ENCODE measurements at regions not wholly inside any gene's neighbourhood (a gene's known extent, or its start where the extent isn't known, plus 50 kb on each side); places are given as distances from the start of the nearest gene placed in this dataset.

DNA sequence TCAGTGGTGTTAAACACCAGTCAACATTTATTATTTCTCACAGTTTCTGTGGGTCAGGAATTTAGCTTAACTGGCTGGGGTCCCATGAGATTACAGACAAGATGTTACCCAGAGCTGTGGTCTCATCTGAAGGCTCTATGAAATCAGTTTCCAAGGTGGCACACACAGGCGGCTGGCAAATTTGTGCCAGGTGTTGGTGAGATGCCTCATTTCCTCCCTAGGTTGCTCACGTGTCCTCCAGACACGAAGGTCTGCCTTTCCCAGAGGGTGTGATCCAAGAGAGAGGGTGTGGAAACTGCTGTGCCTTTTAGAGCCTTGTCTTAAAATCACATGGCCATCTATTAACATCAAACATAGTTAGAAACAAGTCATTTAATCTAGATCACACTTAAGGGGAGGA is 209.0 kb downstream of the JCAD start:
- H3K4me3 ChIP-seq (replicated peaks; ENCODE audit: low read depth, low read length) = no peak overlapping the region
- no peak for DNase-seq (ENCODE audit: low read depth)
- TF ChIP-seq CTCF (IDR thresholded peaks at IDR 0.05; ENCODE audit: low read length, missing control alignments) = no peak

DNA sequence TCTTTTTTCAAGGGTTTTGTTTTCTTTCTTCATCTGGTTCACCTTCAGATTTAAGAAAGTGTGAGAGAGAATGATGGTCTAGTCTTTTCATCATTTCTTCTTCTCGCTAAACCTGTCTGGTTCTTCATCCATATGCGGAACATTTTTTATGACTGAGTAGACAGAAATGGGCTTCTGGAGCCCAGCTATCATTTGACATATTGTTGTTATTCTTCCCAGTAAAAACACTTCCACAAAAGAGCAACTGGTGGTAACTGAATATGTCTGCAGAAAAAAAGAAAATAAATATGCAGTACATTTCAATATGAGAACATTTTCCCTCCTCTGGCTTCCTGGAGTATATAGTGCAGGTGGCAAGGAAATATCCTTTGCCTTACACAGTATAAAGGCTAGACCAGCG is 209.5 kb downstream of the JCAD start:
- TF ChIP-seq CTCF (IDR thresholded peaks at IDR 0.05; ENCODE audit: low read length, missing control alignments) = no peak

DNA sequence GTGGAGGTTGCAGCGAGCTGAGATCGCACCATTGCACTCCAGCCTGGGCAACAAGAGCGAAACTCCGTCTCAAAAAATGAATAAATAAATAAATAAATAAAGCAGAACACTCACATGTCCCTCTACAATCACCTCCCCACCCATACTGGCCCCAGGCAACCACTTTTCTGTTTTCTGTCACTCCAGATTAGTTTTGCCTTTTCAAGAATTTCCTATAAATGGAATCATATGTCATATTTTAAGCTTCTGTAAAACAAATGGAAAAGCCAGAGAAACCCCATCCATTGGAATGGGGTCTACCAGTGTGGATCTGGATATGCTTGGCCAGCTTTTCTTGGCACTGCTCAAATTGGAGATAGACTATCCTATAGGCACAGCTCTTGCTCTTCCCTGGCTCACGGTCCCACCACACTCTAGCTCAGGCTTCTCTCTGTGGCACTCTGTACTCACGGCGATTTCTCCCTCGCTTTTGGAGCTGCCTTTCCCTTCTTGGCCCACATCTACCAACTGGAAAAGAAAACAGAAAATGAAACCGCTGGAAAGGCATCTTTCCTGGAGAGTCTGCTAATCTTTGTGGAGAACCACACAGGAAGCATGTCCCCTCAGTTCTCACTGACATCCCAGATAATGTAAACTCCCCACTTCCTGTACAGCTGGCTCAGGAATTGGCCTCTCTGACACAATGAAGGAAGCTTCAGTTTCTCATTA is 210.1 kb downstream of the JCAD start:
- TF ChIP-seq CTCF (IDR thresholded peaks at IDR 0.05; ENCODE audit: low read length, missing control alignments) = no peak
- peak overlapping the region; percentile 27 for H3K4me3 ChIP-seq (replicated peaks; ENCODE audit: low read depth, low read length)
- peak; percentile 89 for DNase-seq (ENCODE audit: low read depth)

More for the DNA sequence above, 209.5 kb downstream of the JCAD start:
- no peak overlapping the region for H3K4me3 ChIP-seq (replicated peaks; ENCODE audit: low read depth, low read length)
- no peak for DNase-seq (ENCODE audit: low read depth)

DNA sequence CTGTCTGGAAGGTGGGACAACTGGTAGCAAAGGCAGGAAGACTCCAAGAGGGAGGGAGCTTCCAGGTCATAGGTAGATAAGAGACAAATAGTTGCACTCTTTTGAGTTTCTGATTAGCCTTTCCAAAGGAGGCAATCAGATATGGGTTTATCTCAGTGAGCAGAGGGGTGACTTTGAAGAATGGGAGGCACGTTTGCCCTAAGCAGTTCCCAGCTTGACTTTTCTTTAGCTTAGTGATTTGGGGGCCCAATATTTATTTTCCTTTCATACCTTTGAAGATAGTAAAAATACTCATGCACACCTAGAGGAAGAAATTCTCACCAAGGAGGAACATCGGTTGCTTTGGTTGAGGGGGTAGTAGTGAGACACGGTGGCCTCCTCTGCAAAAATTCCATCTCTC is 212.1 kb upstream of the SVIL start:
- no peak overlapping the region for H3K4me3 ChIP-seq (replicated peaks; ENCODE audit: low read depth, low read length)
- no peak for TF ChIP-seq CTCF (IDR thresholded peaks at IDR 0.05; ENCODE audit: low read length, missing control alignments)

DNA sequence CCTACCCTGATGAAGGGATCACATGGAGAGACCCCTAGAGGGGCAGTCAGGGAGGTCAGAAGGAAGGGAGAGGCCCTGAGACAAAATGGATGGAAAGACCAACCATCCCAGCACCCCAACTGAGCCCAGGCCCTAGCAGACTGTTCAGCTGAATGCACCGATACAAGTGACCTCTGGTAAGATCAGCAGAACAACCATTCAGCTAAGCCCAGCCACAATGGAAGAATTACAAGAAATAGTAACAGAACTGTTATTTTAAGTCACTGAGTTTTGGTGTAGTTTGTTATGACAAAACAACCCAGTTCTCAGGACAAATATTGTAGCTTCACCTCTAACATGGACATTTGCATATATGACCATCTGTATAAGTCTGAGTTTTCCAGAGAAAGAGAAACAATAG is 210.4 kb upstream of the SVIL start:
- H3K4me3 ChIP-seq (replicated peaks; ENCODE audit: low read depth, low read length) = no peak overlapping the region
- no peak for TF ChIP-seq CTCF (IDR thresholded peaks at IDR 0.05; ENCODE audit: low read length, missing control alignments)

More for the DNA sequence above, 212.1 kb upstream of the SVIL start:
- no peak for DNase-seq (ENCODE audit: low read depth)

GRCh38 chr10:29843143-29843542 is 208.4 kb upstream of the SVIL start:
- no peak overlapping the region for H3K4me3 ChIP-seq (replicated peaks; ENCODE audit: low read depth, low read length)
- TF ChIP-seq CTCF (IDR thresholded peaks at IDR 0.05; ENCODE audit: low read length, missing control alignments) = no peak
- no peak for DNase-seq (ENCODE audit: low read depth)

More for the DNA sequence above, 210.4 kb upstream of the SVIL start:
- DNase-seq (ENCODE audit: low read depth) = no peak

All from fibroblast of pulmonary artery (primary cell).